ENCODE measurements at regions not wholly inside any gene's neighbourhood (a gene's known extent, or its start where the extent isn't known, plus 50 kb on each side); places are given as distances from the start of the nearest gene placed in this dataset.

DNA sequence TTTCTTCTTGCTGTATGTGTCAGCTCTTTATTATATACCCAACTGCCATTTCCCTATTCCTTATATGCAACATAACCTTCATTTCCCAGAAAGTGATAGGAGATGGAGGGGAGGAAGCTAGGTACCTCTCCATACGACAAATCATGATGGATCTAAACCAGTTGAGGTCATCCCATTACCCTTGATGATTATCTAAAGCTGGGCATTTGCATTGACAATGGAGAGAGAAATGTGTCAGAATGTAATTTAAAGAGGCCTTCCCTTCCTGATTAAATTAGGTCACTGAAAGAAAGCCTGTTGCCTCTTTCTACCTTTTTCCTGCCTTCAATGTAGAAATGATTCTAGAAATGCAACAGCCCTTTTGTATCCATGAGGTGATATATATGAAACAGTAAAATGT, 81.9 kb downstream of the SUCNR1 start:
- TF ChIP-seq POLR2AphosphoS5 (IDR thresholded peaks at IDR 0.05; ENCODE audit: low read depth, low read length) (no peak), CTCF (IDR thresholded peaks at IDR 0.05) (no peak), TCF7L2 (IDR thresholded peaks at IDR 0.05; ENCODE audit: low read depth, low read length) (no peak), SIN3A (IDR thresholded peaks at IDR 0.05; ENCODE audit: borderline replicate concordance, insufficient read depth, low read depth, low read length) (no peak)
- TF ChIP-seq, protein P1, sequence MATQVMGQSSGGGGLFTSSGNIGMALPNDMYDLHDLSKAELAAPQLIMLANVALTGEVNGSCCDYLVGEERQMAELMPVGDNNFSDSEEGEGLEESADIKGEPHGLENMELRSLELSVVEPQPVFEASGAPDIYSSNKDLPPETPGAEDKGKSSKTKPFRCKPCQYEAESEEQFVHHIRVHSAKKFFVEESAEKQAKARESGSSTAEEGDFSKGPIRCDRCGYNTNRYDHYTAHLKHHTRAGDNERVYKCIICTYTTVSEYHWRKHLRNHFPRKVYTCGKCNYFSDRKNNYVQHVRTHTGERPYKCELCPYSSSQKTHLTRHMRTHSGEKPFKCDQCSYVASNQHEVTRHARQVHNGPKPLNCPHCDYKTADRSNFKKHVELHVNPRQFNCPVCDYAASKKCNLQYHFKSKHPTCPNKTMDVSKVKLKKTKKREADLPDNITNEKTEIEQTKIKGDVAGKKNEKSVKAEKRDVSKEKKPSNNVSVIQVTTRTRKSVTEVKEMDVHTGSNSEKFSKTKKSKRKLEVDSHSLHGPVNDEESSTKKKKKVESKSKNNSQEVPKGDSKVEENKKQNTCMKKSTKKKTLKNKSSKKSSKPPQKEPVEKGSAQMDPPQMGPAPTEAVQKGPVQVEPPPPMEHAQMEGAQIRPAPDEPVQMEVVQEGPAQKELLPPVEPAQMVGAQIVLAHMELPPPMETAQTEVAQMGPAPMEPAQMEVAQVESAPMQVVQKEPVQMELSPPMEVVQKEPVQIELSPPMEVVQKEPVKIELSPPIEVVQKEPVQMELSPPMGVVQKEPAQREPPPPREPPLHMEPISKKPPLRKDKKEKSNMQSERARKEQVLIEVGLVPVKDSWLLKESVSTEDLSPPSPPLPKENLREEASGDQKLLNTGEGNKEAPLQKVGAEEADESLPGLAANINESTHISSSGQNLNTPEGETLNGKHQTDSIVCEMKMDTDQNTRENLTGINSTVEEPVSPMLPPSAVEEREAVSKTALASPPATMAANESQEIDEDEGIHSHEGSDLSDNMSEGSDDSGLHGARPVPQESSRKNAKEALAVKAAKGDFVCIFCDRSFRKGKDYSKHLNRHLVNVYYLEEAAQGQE (IDR thresholded peaks at IDR 0.05; ENCODE audit: insufficient read depth in 1 of 2, low read depth in 2 of 2, low read length in 1 of 2), result no peak
